Testis (tissue), 2 donors: ENCODE measurements at regions not wholly inside any gene's neighbourhood (a gene's known extent, or its start where the extent isn't known, plus 50 kb on each side); places are given as distances from the start of the nearest gene placed in this dataset.

Source experiments
- POLR2A ChIP-seq: fragments of 450-650 bp; IDR thresholded peaks from one replicate; pipeline ENCODE4 v1.6.1; 2017; ENCODE audit warnings: antibody characterized with exemption, mild to moderate bottlenecking, moderate library complexity
- TF ChIP-seq, protein P1 (sequence below), 3 experiments: fragments of 450-650 bp in 2 of 3; fragments of 200-600 bp in 1 of 3; sonication (generic) in 1 of 3; IDR thresholded peaks; one replicate each; pipeline ENCODE4 v1.5.1; 2016 to 2019; ENCODE audit warnings: antibody characterized with exemption in 3 of 3, mild to moderate bottlenecking in 2 of 3, moderate library complexity in 1 of 3

DNA sequence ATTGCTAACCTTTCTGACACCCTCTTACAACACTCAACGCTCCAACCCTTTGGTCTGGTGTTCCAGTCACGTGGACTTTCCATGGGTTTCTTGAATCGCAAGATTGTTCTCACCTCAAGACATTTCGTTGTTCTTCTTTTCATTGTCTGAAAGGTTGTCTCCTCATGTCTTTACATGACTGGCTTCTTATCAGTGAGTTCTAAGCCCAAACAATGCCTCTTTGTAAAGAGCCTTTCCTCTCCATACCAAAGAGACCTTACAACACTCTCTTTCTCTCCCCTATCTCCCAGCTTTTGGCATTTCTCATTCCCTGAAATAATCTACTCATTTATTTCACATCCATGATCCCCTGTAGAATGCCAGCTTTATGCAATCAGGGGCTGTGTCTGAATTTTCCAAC is 1144.8 kb downstream of the AACS start:
- TF ChIP-seq POLR2A = no peak
- TF ChIP-seq, protein P1, sequence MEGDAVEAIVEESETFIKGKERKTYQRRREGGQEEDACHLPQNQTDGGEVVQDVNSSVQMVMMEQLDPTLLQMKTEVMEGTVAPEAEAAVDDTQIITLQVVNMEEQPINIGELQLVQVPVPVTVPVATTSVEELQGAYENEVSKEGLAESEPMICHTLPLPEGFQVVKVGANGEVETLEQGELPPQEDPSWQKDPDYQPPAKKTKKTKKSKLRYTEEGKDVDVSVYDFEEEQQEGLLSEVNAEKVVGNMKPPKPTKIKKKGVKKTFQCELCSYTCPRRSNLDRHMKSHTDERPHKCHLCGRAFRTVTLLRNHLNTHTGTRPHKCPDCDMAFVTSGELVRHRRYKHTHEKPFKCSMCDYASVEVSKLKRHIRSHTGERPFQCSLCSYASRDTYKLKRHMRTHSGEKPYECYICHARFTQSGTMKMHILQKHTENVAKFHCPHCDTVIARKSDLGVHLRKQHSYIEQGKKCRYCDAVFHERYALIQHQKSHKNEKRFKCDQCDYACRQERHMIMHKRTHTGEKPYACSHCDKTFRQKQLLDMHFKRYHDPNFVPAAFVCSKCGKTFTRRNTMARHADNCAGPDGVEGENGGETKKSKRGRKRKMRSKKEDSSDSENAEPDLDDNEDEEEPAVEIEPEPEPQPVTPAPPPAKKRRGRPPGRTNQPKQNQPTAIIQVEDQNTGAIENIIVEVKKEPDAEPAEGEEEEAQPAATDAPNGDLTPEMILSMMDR (IDR thresholded peaks at IDR 0.05) = no peak
